ENCODE measurements at regions not wholly inside any gene's neighbourhood (a gene's known extent, or its start where the extent isn't known, plus 50 kb on each side); places are given as distances from the start of the nearest gene placed in this dataset.

DNA sequence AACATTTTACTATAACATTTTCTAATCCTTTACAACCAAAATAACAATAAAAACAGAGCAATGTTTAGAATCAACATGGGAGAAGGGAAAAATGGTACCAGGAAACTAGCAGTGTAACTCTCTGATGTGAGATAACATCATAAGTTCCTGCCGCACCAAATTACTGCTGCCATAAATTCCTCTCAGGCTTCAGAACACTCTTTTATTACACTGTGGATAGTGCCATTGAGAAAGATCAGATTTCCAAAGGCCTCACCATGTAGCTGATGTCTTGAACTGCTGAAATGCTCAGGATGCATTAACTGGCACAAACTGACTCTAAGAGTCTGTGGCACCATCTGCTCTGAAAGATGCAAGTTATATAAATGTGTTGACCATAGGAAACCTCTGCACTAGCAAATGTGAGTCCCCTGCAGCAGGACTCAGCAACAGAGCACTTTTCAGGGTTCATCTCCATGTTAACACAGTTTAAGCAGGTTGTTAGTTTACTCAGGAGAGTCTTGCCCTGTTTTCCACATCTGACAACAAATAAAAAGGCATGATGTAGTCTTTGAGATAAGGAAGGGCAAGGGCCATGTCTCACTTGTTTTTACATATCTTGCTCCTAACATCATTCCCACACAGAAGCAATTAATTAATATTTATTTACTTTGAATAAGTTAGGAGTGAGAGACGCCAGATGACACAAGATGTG lies 218.1 kb downstream of the CETN3 start:
- DNase-seq: peak; percentile 42

DNA sequence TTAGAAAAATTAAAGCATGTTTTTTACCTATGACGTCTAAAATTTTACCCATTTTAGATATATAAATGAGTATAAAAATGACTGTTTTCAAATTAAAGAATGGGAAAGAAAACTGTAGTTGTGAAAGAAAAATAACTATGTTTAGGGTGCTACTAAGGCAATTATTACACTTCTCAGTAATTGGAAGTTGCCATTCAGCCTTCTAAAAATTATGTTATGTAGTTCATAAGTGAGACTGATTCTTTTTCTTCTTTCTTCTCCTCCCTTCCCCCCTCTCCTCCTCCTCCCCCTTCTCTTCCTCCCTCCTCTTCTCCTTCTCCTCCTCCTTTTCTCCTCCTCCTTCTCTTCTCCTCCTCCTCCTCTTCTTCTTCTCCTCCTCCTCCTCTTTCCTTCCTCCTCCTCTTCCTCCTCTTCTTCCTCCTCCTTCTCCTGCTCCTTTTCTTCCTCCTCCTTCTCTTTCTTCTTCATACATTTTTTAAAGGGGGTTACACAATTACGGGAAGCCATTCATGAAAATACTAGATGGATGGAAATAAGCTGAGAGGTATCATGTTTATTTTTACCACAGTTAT lies 223.6 kb downstream of the CETN3 start:
- DNase-seq: no peak

DNA sequence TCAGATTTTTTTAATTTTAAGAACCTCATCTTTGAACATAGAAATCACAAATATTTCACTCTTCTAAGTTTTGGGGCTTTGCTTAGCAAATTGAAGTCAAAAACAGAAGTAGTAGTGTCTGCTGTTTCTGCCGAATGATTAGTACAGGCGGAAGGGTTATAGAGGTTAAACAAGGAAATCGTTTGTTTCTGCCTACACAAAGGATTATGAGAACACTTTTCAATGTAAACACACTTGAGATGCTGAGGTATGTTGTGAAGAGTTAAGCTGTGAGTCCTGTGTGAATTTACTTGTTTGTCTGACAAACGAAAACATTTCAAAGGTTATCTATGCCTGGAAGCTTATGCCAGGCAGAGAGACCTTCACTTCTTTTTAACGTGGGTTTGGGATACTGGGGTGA lies 224.8 kb downstream of the CETN3 start:
- DNase-seq: no peak

DNA sequence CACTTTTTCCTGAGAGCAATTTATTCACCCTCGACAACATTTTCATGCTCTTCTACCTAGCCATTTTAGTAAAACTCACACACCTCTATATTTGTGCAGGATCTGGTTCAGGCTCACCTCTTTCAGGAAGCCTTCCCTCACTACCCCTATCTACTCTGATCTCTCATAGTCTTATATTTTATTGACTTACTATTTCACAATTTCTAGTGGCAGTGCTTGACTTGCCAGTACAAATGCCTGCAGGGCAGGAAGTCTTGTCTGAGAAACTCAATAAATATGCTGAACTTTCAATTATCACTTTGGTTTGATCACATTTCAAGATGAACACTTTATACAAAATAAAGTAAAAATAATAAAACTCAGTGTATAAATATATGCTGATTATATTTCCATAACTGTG lies 226.8 kb downstream of the CETN3 start:
- no peak for DNase-seq

DNA sequence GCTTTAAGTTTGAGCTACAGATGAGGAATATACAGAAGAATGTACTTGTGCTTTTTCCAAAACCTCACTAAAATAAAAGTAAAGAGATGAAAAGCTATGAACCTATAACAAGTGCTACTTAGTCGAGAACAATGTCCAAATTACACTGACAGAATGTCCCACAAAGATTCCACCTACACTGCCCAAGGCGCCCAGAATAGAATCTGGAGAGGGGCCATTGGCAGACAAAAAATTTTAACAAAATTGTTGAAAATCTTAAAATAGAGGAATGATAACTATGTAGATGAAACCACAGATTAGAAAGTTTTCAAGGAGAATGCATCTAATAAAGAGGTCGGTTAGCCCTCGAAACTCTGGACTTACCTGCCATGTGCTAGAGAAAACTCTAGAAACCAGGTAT lies 235.3 kb downstream of the CETN3 start:
- DNase-seq: no peak

DNA sequence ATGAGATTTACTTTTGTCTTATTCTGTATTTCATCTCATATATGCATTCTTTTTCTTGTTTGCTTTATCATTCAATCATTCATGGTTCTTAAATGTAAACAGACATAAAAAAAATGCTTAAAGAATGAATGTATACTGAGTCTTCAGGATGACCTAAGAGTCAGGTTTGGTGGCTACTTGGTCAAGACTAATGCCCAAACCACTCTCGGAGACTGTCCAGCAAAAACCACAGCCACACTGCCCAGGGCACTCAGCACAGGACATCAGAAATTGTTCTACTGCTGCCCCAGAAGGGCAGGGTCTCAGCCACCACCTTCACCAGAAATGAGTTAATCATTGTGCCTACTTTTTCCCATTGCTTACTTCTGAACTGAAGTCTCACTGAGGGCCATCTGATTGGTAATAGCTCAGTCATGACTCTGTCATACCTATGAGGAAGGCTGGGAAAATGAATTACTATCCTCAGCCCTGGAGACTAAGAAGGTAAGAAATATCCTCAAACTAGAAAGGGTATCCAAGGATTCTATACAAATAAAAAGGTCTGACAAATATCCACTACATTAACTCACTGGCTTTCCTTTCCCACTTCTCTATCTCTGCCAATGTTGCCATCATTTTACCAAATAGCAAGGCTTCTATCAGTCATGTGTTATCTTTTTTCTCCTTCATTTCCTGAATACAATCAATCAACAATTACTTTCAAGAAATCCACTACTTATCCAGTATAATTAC lies 236.1 kb downstream of the CETN3 start:
- no peak for DNase-seq

- DNase-seq: no peak
Measured at GRCh38 chr5:90171466-90171865, 238.1 kb downstream of the CETN3 start.

DNA sequence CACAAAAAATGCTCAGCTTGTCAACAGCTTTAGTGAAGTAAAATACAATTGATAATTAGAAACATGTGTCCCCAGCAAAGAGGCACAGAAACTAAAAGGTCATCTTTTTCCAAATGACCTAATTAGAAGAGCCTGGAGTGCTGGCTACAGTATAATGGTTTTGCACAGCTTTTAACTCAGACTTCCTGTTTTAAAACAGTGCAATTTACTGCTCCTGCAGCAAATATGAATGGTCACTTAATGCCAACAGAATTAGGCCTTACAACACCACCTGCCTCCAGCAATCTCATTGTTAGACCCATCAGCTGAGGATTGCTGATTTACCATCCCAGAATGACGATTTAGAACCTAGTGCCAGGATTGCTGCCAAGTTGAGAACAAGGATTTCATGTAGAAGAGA lies 239.3 kb downstream of the CETN3 start:
- no peak for DNase-seq

GRCh38 chr5:90169078-90169477 lies 240.5 kb downstream of the CETN3 start:
- no peak for DNase-seq

DNA sequence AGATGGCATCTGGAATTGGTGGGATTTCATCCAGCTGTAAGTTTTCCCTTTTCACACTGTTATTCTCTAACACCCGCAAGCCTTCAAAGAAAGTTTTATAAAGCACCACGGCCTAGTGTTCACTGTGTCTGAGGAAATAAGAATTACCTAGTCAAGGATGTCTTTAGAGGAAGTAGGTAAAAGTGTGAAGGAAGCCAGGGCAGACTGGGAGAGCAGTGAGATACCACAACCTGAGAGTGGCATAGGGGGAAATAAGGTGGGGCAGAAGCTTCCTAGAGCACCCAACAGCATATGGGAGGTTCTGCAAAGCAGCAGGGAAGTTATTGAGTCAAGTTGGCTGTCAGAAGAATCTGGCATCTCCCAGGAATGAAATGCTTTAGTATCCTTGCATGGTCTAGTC lies 241.2 kb downstream of the CETN3 start:
- no peak for DNase-seq

- DNase-seq: no peak
Measured at GRCh38 chr5:90166816-90167215, 242.7 kb downstream of the CETN3 start.

GRCh38 chr5:90162324-90162723 lies 247.2 kb downstream of the CETN3 start:
- no peak for DNase-seq

GRCh38 chr5:90161414-90161813 lies 248.1 kb downstream of the CETN3 start:
- DNase-seq: peak; percentile 24

DNA sequence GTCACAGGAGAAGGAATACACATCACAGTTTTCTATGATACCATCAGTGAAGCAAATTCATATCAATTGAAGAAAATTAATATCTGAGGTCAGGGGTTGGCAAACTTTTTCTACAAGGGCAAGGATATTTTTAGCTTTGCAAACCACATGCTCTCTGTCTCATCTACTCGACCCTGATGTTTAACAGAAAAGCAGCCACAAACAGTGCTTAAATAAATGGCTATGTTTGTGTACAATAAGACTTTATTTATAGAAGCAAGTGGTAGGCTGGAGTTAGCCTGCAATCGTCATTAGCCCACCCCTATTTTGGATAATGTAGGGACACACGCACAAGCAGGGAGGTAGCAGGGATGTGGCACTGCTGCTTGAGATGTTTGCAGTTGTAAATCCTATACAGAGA lies 251.4 kb downstream of the CETN3 start:
- no peak for DNase-seq

- no peak for DNase-seq
Measured at GRCh38 chr5:90153031-90153430, 256.5 kb downstream of the CETN3 start.

GRCh38 chr5:90144625-90145327 lies 264.8 kb downstream of the CETN3 start:
- DNase-seq: no peak

- no peak for DNase-seq
Measured at GRCh38 chr5:90142541-90142940, 267.0 kb downstream of the CETN3 start.

DNA sequence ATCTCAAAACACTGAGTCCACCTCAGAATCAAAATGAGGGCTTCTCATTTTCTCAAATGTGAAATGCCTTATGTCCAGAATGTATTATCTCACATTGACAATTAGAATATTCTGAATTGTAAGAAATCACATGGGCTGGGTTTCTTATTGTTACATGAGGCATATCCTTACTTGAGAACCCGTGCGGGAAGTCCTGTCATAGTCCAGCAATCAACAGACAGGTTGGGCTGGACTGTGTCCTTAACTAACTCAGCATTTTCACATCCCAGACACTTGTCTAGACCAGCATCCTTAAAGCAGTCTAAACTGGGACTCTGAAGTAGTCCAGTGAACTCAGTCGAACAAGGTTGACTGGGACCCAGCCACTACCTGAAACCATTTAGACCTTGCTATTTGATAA lies 267.6 kb downstream of the CETN3 start:
- DNase-seq: no peak

GRCh38 chr5:90136952-90137528 lies 272.5 kb downstream of the CETN3 start:
- no peak for DNase-seq

DNA sequence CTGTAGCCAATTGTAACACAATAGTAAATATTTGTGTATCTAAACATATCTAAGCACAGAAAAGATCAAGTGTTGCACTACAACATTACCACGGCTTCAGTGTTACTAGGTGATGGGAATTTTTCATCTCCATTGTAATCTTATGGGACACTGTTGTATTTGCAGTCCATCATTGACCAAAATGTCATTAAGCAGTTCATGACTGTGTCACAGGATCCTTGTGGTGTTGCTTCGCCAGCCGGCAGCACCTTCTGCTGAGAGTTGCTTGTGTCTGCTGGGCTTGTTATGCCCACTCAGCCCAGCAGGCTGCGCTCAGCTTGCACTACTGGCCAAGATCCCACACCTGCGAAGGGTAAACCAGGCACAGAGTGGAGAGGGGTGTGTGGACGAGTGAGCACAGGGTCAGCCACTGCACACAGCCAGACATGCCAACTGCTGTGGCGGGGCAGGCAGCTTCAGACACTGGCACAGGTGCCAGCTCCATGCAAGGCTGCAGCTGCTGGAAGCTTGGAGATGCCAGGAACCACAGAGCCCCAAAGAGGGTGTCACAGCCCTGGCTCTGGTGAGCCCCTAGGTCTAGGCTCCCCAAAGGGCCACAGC lies 273.7 kb downstream of the CETN3 start:
- no peak for DNase-seq

GRCh38 chr5:90134892-90135291 lies 274.7 kb downstream of the CETN3 start:
- DNase-seq: no peak

DNA sequence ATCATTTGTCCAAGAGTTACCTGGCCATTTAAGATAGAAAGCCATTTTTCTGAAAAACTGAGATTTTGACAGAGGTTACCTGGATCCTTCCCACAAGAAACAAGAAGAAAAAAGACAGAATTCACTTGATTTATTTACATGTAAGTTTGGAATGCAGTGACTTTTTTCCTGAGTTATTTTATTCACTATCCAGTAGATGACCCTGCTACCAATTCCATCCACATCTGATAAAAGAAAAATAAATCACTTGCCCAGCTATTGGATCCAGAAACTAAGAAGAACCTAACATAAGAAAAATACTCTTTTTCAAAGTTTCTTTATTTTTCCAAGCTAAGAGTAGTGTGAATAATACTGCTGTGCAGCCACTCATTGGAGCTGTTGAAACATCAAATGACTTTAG lies 275.2 kb downstream of the CETN3 start:
- no peak for DNase-seq

All from renal pelvis (tissue), 1 donor.